ENCODE measurements at regions not wholly inside any gene's neighbourhood (a gene's known extent, or its start where the extent isn't known, plus 50 kb on each side); places are given as distances from the start of the nearest gene placed in this dataset.

DNA sequence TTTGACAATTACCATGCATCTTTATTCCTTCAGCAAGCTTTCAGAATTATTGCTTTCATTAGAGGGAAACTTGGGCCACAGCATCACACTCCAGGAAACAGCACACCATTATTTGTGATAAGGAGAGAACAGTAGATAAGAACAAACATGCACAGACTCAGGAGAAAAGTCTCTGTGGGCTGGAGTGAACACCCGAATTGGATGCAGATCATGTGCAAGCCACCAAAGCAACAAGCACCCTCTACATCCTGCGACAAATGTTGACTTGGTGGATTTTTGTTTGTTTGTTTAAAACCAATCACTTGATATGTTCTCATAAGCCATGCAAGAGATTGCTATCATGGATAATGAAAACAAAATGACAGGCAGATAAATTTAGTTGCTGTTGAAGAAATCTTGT is 67.7 kb upstream of the ZFP64 start:
- TF ChIP-seq, protein P1, sequence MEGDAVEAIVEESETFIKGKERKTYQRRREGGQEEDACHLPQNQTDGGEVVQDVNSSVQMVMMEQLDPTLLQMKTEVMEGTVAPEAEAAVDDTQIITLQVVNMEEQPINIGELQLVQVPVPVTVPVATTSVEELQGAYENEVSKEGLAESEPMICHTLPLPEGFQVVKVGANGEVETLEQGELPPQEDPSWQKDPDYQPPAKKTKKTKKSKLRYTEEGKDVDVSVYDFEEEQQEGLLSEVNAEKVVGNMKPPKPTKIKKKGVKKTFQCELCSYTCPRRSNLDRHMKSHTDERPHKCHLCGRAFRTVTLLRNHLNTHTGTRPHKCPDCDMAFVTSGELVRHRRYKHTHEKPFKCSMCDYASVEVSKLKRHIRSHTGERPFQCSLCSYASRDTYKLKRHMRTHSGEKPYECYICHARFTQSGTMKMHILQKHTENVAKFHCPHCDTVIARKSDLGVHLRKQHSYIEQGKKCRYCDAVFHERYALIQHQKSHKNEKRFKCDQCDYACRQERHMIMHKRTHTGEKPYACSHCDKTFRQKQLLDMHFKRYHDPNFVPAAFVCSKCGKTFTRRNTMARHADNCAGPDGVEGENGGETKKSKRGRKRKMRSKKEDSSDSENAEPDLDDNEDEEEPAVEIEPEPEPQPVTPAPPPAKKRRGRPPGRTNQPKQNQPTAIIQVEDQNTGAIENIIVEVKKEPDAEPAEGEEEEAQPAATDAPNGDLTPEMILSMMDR (conservative IDR thresholded peaks at IDR 0.05): no peak
- no peak for TF ChIP-seq EZH2 (IDR thresholded peaks at IDR 0.05; ENCODE audit: low read depth)

All from PC-9 (cell line).